ENCODE measurements at regions not wholly inside any gene's neighbourhood (a gene's known extent, or its start where the extent isn't known, plus 50 kb on each side); places are given as distances from the start of the nearest gene placed in this dataset.

DNA sequence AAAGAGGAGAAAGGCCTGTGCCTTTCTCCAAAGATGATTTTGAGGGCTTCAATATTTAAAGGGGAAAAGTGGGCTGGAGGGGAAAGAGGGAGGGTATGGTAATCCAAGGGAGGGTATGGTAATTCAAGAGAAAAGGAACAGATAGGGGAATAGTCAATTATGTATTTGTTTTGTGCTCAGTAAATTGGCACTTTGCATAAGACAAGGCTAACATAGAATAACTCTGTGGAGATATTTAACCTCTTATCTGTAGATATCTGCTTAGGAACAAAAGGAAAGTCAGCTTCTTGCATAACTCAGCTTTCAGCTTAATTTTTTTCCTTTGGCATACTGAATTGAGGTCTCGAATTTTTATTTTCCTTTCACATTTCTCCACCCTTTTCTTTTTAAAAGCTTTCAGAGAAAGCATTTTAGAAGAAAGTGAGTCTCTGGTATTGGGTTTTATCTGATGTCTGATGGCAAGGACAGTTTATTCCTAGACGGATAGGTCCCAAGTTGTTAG lies 119.9 kb upstream of the F3 start:
- no peak for TF ChIP-seq EZH2 (IDR thresholded peaks at IDR 0.05; ENCODE audit: low read length)
- no peak for TF ChIP-seq CTCF (optimal IDR thresholded peaks at IDR 0.05 in 1 of 3, IDR thresholded peaks at IDR 0.05 in 1 of 3, conservative IDR thresholded peaks at IDR 0.05 in 1 of 3; ENCODE audit: extremely low read depth in 1 of 3, insufficient read depth in 2 of 3, low read length in 3 of 3)
- H4K20me1 ChIP-seq (ENCODE audit: control insufficient read depth, extremely low read depth, insufficient read depth, low read length) = no peaks in the 10 kb centered on the region
- peaks cover 26% of the 10 kb centered on the region for H3K4me1 ChIP-seq (ENCODE audit: control insufficient read depth, extremely low read depth, insufficient read depth, low read length)
- no peaks in the 10 kb centered on the region for H3K9me3 ChIP-seq (ENCODE audit: control insufficient read depth, low read depth, low read length)
- FAIRE-seq (peak; percentile 23), DNase-seq (ENCODE audit: low read depth, low spot score) (no peak)
- H3K27me3 ChIP-seq (ENCODE audit: control insufficient read depth, extremely low read depth, insufficient read depth, low read length) = no peaks in the 10 kb centered on the region
- dilution Hi-C loops (cut with MboI; ENCODE audit: extremely low pct_ligation_motif_present, low sequenced_read_pairs) = no loop called here
- H3K9ac ChIP-seq (ENCODE audit: control insufficient read depth, extremely low read depth, insufficient read depth, low read length) = no peak overlapping the region
- H2AFZ ChIP-seq (ENCODE audit: control insufficient read depth, low read length) = no peak overlapping the region
- no peaks in the 10 kb centered on the region for H3K9me1 ChIP-seq (ENCODE audit: control insufficient read depth, extremely low read depth, insufficient read depth, low read length)
- H3K79me2 ChIP-seq (ENCODE audit: control insufficient read depth, insufficient read depth, low read length) = no peaks in the 10 kb centered on the region
- H3K27ac ChIP-seq (ENCODE audit: control insufficient read depth, insufficient read depth, low read length) = no peak overlapping the region
- H3K4me3 ChIP-seq (ENCODE audit: control insufficient read depth in 2 of 3, extremely low read depth in 1 of 3, insufficient read depth in 2 of 3, low read depth in 1 of 3, low read length in 3 of 3) = no peak overlapping the region
- H3K4me2 ChIP-seq (ENCODE audit: control insufficient read depth, extremely low read depth, insufficient read depth, low read depth, low read length) = no peak overlapping the region
- no peaks in the 10 kb centered on the region for H3K36me3 ChIP-seq (ENCODE audit: control insufficient read depth in 2 of 2, extremely low read depth in 1 of 2, insufficient read depth in 2 of 2, low read length in 2 of 2)

DNA sequence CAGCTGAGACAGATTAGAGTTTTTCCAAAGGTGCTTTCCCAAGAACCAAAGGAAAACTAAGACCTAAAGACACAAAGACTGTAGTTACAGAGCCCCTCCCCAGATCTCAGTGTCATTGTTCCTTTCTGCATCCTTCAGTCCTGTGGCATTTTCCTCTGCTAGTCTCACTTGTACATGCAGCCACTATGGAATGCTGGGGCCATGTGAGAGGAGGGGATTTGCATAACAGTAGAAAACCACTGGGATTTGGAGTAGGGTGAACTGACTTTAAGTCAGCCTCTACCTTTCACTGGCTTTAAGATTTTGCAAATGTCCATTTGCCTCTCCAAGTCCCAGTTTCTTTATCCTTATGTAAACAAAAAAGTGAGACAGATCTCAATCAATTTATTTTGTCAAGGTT lies 119.4 kb upstream of the F3 start:
- Histone ChIP-seq H3K9ac (ENCODE audit: control insufficient read depth, extremely low read depth, insufficient read depth, low read length) (no peak overlapping the region), H3K36me3 (ENCODE audit: control insufficient read depth in 2 of 2, extremely low read depth in 1 of 2, insufficient read depth in 2 of 2, low read length in 2 of 2) (no peaks in the 10 kb centered on the region), H3K9me3 (ENCODE audit: control insufficient read depth, low read depth, low read length) (no peaks in the 10 kb centered on the region), H4K20me1 (ENCODE audit: control insufficient read depth, extremely low read depth, insufficient read depth, low read length) (no peaks in the 10 kb centered on the region), H3K27ac (ENCODE audit: control insufficient read depth, insufficient read depth, low read length) (no peak overlapping the region), H3K4me1 (ENCODE audit: control insufficient read depth, extremely low read depth, insufficient read depth, low read length) (peaks cover 26% of the 10 kb centered on the region), H3K27me3 (ENCODE audit: control insufficient read depth, extremely low read depth, insufficient read depth, low read length) (no peaks in the 10 kb centered on the region), H3K4me3 (ENCODE audit: control insufficient read depth in 2 of 3, extremely low read depth in 1 of 3, insufficient read depth in 2 of 3, low read depth in 1 of 3, low read length in 3 of 3) (no peak overlapping the region), H3K4me2 (ENCODE audit: control insufficient read depth, extremely low read depth, insufficient read depth, low read depth, low read length) (no peak overlapping the region), H3K79me2 (ENCODE audit: control insufficient read depth, insufficient read depth, low read length) (no peaks in the 10 kb centered on the region), H2AFZ (ENCODE audit: control insufficient read depth, low read length) (peak overlapping the region; percentile 64), H3K9me1 (ENCODE audit: control insufficient read depth, extremely low read depth, insufficient read depth, low read length) (no peaks in the 10 kb centered on the region)
- no peak for DNase-seq (ENCODE audit: low read depth, low spot score)
- peak; percentile 43 for FAIRE-seq
- TF ChIP-seq EZH2 (IDR thresholded peaks at IDR 0.05; ENCODE audit: low read length) = no peak
- no peak for TF ChIP-seq CTCF (optimal IDR thresholded peaks at IDR 0.05 in 1 of 3, IDR thresholded peaks at IDR 0.05 in 1 of 3, conservative IDR thresholded peaks at IDR 0.05 in 1 of 3; ENCODE audit: extremely low read depth in 1 of 3, insufficient read depth in 2 of 3, low read length in 3 of 3)
- dilution Hi-C loops (cut with MboI; ENCODE audit: extremely low pct_ligation_motif_present, low sequenced_read_pairs) = no loop called here
